ENCODE measurements at regions not wholly inside any gene's neighbourhood (a gene's known extent, or its start where the extent isn't known, plus 50 kb on each side); places are given as distances from the start of the nearest gene placed in this dataset.
"Not testable (repeated sequence)": the region's sequence is repeated elsewhere in the genome, so short reads cannot be mapped to it uniquely, and the experiment has no call there.

GRCh38 chr7:101727184-101727583 lies 90.2 kb upstream of the CUX1 start:
- ChIA-PET CTCF (no interaction called here), POLR2A (ENCODE audit: low non-redundant PET) (no interaction called here)
- H3K36me3 ChIP-seq (ENCODE audit: insufficient read depth, low read length, poor library complexity, severe bottlenecking) = no peaks in the 10 kb centered on the region
- no peaks in the 10 kb centered on the region for H3K4me1 ChIP-seq (ENCODE audit: insufficient read depth, low read length, poor library complexity, severe bottlenecking)
- DNase-seq (ENCODE audit: low spot score) = no peak
- no peak overlapping the region for H3K4me3 ChIP-seq (ENCODE audit: low read depth, low read length, poor library complexity, severe bottlenecking)
- no TSS peak for BruUV-seq (replicated peaks)
- intact Hi-C loops (cut with micrococcal nuclease; ENCODE audit: unreplicated experiment) = no loop called here
- TF ChIP-seq CTCF (conservative IDR thresholded peaks at IDR 0.05; ENCODE audit: low read depth, low read length) = no peak
- TF ChIP-seq EZH2 (IDR thresholded peaks at IDR 0.05; ENCODE audit: borderline replicate concordance, low read depth, low read length, poor library complexity, severe bottlenecking) = no peak
- H3K9me3 ChIP-seq (ENCODE audit: low read depth, low read length, poor library complexity, severe bottlenecking) = no peaks in the 10 kb centered on the region
- no peaks in the 10 kb centered on the region for H3K27me3 ChIP-seq (replicated peaks; ENCODE audit: insufficient read depth, low read depth, low read length, poor library complexity)
- no peak overlapping the region for H3K27ac ChIP-seq (ENCODE audit: low read depth, low read length, poor library complexity, severe bottlenecking)

GRCh38 chr7:101728128-101728527 lies 89.3 kb upstream of the CUX1 start:
- DNase-seq (ENCODE audit: low spot score) = no peak
- no TSS peak for BruUV-seq (replicated peaks)
- Histone ChIP-seq H3K9me3 (ENCODE audit: low read depth, low read length, poor library complexity, severe bottlenecking) (no peaks in the 10 kb centered on the region), H3K4me1 (ENCODE audit: insufficient read depth, low read length, poor library complexity, severe bottlenecking) (no peaks in the 10 kb centered on the region), H3K36me3 (ENCODE audit: insufficient read depth, low read length, poor library complexity, severe bottlenecking) (no peaks in the 10 kb centered on the region), H3K27me3 (replicated peaks; ENCODE audit: insufficient read depth, low read depth, low read length, poor library complexity) (no peaks in the 10 kb centered on the region), H3K27ac (ENCODE audit: low read depth, low read length, poor library complexity, severe bottlenecking) (no peak overlapping the region), H3K4me3 (ENCODE audit: low read depth, low read length, poor library complexity, severe bottlenecking) (no peak overlapping the region)
- TF ChIP-seq EZH2 (IDR thresholded peaks at IDR 0.05; ENCODE audit: borderline replicate concordance, low read depth, low read length, poor library complexity, severe bottlenecking) (no peak), CTCF (conservative IDR thresholded peaks at IDR 0.05; ENCODE audit: low read depth, low read length) (no peak)
- ChIA-PET POLR2A (ENCODE audit: low non-redundant PET) (no interaction called here), CTCF (no interaction called here)
- intact Hi-C loops (cut with micrococcal nuclease; ENCODE audit: unreplicated experiment) = no loop called here

- POLR2A ChIA-PET (ENCODE audit: low non-redundant PET); H3K4me3 ChIP-seq (ENCODE audit: low read depth, low read length, poor library complexity, severe bottlenecking); H3K9me3 ChIP-seq (ENCODE audit: low read depth, low read length, poor library complexity, severe bottlenecking); H3K27me3 ChIP-seq (replicated peaks; ENCODE audit: insufficient read depth, low read depth, low read length, poor library complexity); CTCF ChIA-PET; DNase-seq (ENCODE audit: low spot score); BruUV-seq (replicated peaks); intact Hi-C loops (cut with micrococcal nuclease; ENCODE audit: unreplicated experiment); H3K36me3 ChIP-seq (ENCODE audit: insufficient read depth, low read length, poor library complexity, severe bottlenecking); H3K27ac ChIP-seq (ENCODE audit: low read depth, low read length, poor library complexity, severe bottlenecking); H3K4me1 ChIP-seq (ENCODE audit: insufficient read depth, low read length, poor library complexity, severe bottlenecking): not testable (repeated sequence)
Observed at GRCh38 chr7:101728873-101729240, 88.6 kb upstream of the CUX1 start.

GRCh38 chr7:101729241-101729883 lies 88.1 kb upstream of the CUX1 start:
- intact Hi-C loops (cut with micrococcal nuclease; ENCODE audit: unreplicated experiment) = no loop called here
- H3K36me3 ChIP-seq (ENCODE audit: insufficient read depth, low read length, poor library complexity, severe bottlenecking) = no peaks in the 10 kb centered on the region
- H3K4me3 ChIP-seq (ENCODE audit: low read depth, low read length, poor library complexity, severe bottlenecking) = no peak overlapping the region
- no peak overlapping the region for H3K27ac ChIP-seq (ENCODE audit: low read depth, low read length, poor library complexity, severe bottlenecking)
- no peaks in the 10 kb centered on the region for H3K4me1 ChIP-seq (ENCODE audit: insufficient read depth, low read length, poor library complexity, severe bottlenecking)
- no TSS peak for BruUV-seq (replicated peaks)
- H3K9me3 ChIP-seq (ENCODE audit: low read depth, low read length, poor library complexity, severe bottlenecking) = no peaks in the 10 kb centered on the region
- no peak for DNase-seq (ENCODE audit: low spot score)
- no peaks in the 10 kb centered on the region for H3K27me3 ChIP-seq (replicated peaks; ENCODE audit: insufficient read depth, low read depth, low read length, poor library complexity)
- CTCF ChIA-PET = no interaction called here
- TF ChIP-seq EZH2 (IDR thresholded peaks at IDR 0.05; ENCODE audit: borderline replicate concordance, low read depth, low read length, poor library complexity, severe bottlenecking) (no peak), CTCF (conservative IDR thresholded peaks at IDR 0.05; ENCODE audit: low read depth, low read length) (no peak)
- POLR2A ChIA-PET (ENCODE audit: low non-redundant PET) = no interaction called here

All from A673 (cell line).